Thyroid gland (tissue), 4 donors: ENCODE measurements at regions not wholly inside any gene's neighbourhood (a gene's known extent, or its start where the extent isn't known, plus 50 kb on each side); places are given as distances from the start of the nearest gene placed in this dataset.

Experiments used
- CTCF ChIP-seq, 6 experiments: fragments of 200-600 bp in 3 of 6; fragments of 450-650 bp in 3 of 6; sonication (generic) in 3 of 6; IDR thresholded peaks; one replicate each; pipeline ENCODE4 v1.5.1; 2016 to 2019; ENCODE audit warnings: antibody characterized with exemption in 6 of 6, mild to moderate bottlenecking in 2 of 6, inconsistent platforms in 1 of 6, moderate library complexity in 1 of 6
- POLR2A ChIP-seq, 2 donors: fragments of 450-650 bp; IDR thresholded peaks; one replicate each; pipeline ENCODE4 v1.6.1; 2017; ENCODE audit warnings: antibody characterized with exemption in 2 of 2, mild to moderate bottlenecking in 2 of 2, moderate library complexity in 1 of 2

GRCh38 chr13:97696921-97697320 is 256.6 kb upstream of the IPO5 start:
- no peak for TF ChIP-seq CTCF (IDR thresholded peaks at IDR 0.05)
- no peak for TF ChIP-seq POLR2A (IDR thresholded peaks at IDR 0.05)
